ENCODE measurements at regions not wholly inside any gene's neighbourhood (a gene's known extent, or its start where the extent isn't known, plus 50 kb on each side); places are given as distances from the start of the nearest gene placed in this dataset.

DNA sequence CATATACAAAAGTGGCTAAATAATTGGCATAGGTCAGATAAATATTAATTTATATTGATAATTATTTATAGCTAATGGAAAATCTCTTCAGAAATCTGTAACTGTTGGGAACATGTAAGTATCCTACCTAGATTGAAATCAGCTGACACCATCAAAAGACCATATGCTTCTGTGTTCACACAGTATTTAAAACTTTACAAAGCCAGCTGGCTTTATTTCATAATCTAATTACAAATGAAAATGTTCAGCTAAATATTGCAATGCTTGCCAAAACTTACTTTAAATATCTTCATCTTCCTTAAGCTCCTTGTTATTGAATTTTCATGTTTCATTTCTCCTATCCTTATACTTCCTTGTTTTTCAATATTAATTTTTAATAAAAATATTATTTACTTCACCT is 190.9 kb upstream of the DOK6 start:
- H3K4me3 ChIP-seq (replicated peaks; ENCODE audit: low read depth, low read length): no peak overlapping the region
- TF ChIP-seq, protein P1, sequence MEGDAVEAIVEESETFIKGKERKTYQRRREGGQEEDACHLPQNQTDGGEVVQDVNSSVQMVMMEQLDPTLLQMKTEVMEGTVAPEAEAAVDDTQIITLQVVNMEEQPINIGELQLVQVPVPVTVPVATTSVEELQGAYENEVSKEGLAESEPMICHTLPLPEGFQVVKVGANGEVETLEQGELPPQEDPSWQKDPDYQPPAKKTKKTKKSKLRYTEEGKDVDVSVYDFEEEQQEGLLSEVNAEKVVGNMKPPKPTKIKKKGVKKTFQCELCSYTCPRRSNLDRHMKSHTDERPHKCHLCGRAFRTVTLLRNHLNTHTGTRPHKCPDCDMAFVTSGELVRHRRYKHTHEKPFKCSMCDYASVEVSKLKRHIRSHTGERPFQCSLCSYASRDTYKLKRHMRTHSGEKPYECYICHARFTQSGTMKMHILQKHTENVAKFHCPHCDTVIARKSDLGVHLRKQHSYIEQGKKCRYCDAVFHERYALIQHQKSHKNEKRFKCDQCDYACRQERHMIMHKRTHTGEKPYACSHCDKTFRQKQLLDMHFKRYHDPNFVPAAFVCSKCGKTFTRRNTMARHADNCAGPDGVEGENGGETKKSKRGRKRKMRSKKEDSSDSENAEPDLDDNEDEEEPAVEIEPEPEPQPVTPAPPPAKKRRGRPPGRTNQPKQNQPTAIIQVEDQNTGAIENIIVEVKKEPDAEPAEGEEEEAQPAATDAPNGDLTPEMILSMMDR (IDR thresholded peaks at IDR 0.05; ENCODE audit: low read depth, low read length, missing control alignments): no peak
- DNase-seq (ENCODE audit: extremely low read depth, low read depth): no peak

GRCh38 chr18:69213842-69214241 is 186.8 kb upstream of the DOK6 start:
- TF ChIP-seq, protein P1 (IDR thresholded peaks at IDR 0.05; ENCODE audit: low read depth, low read length, missing control alignments): no peak
- no peak for DNase-seq (ENCODE audit: extremely low read depth, low read depth)
- no peak overlapping the region for H3K4me3 ChIP-seq (replicated peaks; ENCODE audit: low read depth, low read length)

GRCh38 chr18:69215161-69215560 is 185.5 kb upstream of the DOK6 start:
- no peak overlapping the region for H3K4me3 ChIP-seq (replicated peaks; ENCODE audit: low read depth, low read length)
- TF ChIP-seq, protein P1 (IDR thresholded peaks at IDR 0.05; ENCODE audit: low read depth, low read length, missing control alignments): no peak
- no peak for DNase-seq (ENCODE audit: extremely low read depth, low read depth)

DNA sequence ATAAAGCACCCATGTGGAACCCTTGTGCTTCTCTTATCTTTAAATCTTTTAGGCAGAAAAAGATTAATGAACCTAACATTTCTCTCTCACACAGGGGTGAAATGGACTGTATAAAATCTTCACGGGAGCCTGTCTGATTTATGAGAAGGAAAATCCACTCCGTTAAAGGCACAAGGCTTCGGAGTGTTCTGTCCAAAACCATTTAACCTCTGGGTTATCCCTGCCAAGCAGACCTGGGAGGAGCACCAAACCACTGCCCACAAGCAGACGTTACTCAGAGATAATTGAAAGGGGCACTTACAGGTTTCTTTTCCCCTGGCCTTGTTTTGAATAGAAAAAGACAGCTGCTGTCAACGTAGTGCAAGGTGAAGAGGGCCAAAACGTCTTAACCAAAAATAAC is 184.4 kb upstream of the DOK6 start:
- DNase-seq (ENCODE audit: extremely low read depth, low read depth): no peak
- no peak overlapping the region for H3K4me3 ChIP-seq (replicated peaks; ENCODE audit: low read depth, low read length)
- TF ChIP-seq, protein P1 (IDR thresholded peaks at IDR 0.05; ENCODE audit: low read depth, low read length, missing control alignments): no peak

GRCh38 chr18:69217196-69218000 is 183.3 kb upstream of the DOK6 start:
- H3K4me3 ChIP-seq (replicated peaks; ENCODE audit: low read depth, low read length): no peak overlapping the region
- no peak for DNase-seq (ENCODE audit: extremely low read depth, low read depth)
- TF ChIP-seq, protein P1 (IDR thresholded peaks at IDR 0.05; ENCODE audit: low read depth, low read length, missing control alignments): no peak

GRCh38 chr18:69220529-69220928 is 180.2 kb upstream of the DOK6 start:
- no peak overlapping the region for H3K4me3 ChIP-seq (replicated peaks; ENCODE audit: low read depth, low read length)
- TF ChIP-seq, protein P1 (IDR thresholded peaks at IDR 0.05; ENCODE audit: low read depth, low read length, missing control alignments): no peak
- no peak for DNase-seq (ENCODE audit: extremely low read depth, low read depth)

GRCh38 chr18:69222089-69222488 is 178.6 kb upstream of the DOK6 start:
- no peak for DNase-seq (ENCODE audit: extremely low read depth, low read depth)
- TF ChIP-seq, protein P1 (IDR thresholded peaks at IDR 0.05; ENCODE audit: low read depth, low read length, missing control alignments): no peak
- no peak overlapping the region for H3K4me3 ChIP-seq (replicated peaks; ENCODE audit: low read depth, low read length)
